ENCODE measurements at regions not wholly inside any gene's neighbourhood (a gene's known extent, or its start where the extent isn't known, plus 50 kb on each side); places are given as distances from the start of the nearest gene placed in this dataset.
"Not testable (repeated sequence)": the region's sequence is repeated elsewhere in the genome, so short reads cannot be mapped to it uniquely, and the experiment has no call there.

DNA sequence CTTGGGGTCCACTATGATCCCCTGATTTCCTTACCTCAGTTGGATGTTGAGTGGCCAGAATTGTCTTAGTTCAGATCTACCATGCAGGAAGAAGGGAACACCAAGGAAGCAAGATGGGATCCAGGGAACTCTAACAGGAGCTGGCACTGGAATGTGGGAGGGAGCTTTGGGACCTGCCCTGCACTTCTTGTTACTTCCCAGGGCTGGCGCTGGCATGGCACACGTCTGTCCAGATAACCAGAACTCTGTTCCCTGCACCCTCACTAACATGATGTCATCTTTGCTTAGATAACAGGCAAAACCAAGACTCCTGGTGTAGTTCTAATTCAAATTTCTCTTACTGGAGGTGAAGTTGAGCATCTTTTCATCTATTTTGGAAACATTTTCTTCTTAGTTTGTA is 550.0 kb downstream of the MN1 start:
- H3K79me1 ChIP-seq (replicated peaks; ENCODE audit: low read length, poor library complexity, severe bottlenecking): no peaks in the 10 kb centered on the region
- 100% methylated on average over 1 of the region's 2 CpGs for WGBS
- H2BK12ac ChIP-seq (ENCODE audit: low read length in 2 of 2): no peak overlapping the region
- peak overlapping the region; percentile 62 for H2BK15ac ChIP-seq (ENCODE audit: low read depth, poor library complexity, severe bottlenecking)
- no peak overlapping the region for H3K27ac ChIP-seq (ENCODE audit: low read length, poor library complexity, severe bottlenecking)
- H4K91ac ChIP-seq (ENCODE audit: low read length): no peak overlapping the region
- H3K27me3 ChIP-seq (ENCODE audit: control insufficient read depth in 1 of 2, insufficient read depth in 1 of 2, low read length in 2 of 2): peaks cover 0 to 36% of the 10 kb centered on the region in 2 experiments
- H3K18ac ChIP-seq (ENCODE audit: low read depth in 1 of 2, low read length in 2 of 2): no peak overlapping the region
- peaks cover 39% of the 10 kb centered on the region for H3K9me3 ChIP-seq (ENCODE audit: control insufficient read depth, low read length)
- no peak overlapping the region for H3K4me3 ChIP-seq (ENCODE audit: insufficient read depth in 1 of 2, low read depth in 1 of 2, low read length in 2 of 2)
- no peak overlapping the region for H2BK5ac ChIP-seq (ENCODE audit: low read depth, low read length, poor library complexity, severe bottlenecking)
- H2AK5ac ChIP-seq (ENCODE audit: low read length, severe bottlenecking): no peak overlapping the region
- H3K9ac ChIP-seq (ENCODE audit: low read length): no peak overlapping the region
- H3K36me3 ChIP-seq (ENCODE audit: control insufficient read depth in 1 of 2, insufficient read depth in 2 of 2, low read depth in 1 of 2, low read length in 2 of 2): no peaks in the 10 kb centered on the region
- no peak overlapping the region for H2AFZ ChIP-seq (ENCODE audit: low read depth, low read length)
- no peak overlapping the region for H4K8ac ChIP-seq (ENCODE audit: low read length)
- no peak overlapping the region for H3K4me2 ChIP-seq (ENCODE audit: low read length, poor library complexity, severe bottlenecking)
- H2BK120ac ChIP-seq (ENCODE audit: low read depth, low read length): no peak overlapping the region
- no peak overlapping the region for H3K14ac ChIP-seq (ENCODE audit: low read length in 2 of 2)
- peaks cover 2% of the 10 kb centered on the region for H3K4me1 ChIP-seq (ENCODE audit: control insufficient read depth, insufficient read depth, low read depth, low read length)
- peak overlapping the region in 1 of 2 experiments; percentile 17 for H3K4ac ChIP-seq (ENCODE audit: low read depth in 1 of 2, low read length in 2 of 2)
- DNase-seq: no peak
- no peak overlapping the region for H3K23ac ChIP-seq (ENCODE audit: low read length in 2 of 2)

DNA sequence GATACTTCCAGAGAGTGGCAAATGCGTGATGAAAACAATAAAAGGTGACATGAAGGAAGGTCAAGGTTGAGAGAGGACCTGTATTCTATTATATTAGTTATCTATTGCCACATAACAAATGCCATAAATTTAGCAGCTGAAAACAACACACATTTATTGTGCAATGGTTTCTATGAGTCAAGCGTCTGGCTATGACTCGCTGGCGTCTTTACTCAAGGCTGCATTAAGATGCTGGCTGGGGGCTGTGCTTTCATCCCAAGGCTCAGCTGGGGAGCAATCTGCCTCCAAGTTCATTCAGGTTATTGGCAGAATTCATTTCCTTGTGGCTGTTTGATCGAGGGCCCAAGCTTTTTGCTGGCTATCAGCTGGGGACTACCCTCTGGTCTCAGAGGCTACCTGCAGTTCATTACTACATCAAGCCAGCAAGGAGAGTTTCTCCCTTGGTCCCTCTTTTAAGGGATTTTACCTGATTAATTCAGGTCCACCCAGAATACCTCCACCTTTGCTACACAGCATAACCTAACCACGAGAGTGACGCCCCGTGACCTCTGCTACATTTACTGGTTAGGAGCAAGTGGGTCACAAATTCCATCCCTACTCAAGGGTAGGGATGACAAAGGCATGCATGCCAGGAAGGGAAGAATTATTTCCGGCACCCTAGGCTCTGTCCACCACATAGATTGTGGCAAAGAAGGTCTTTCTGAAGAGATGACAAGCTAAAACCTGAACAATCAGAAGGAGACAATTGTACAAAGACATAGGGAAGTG is 549.1 kb downstream of the MN1 start:
- Histone ChIP-seq H2BK15ac (ENCODE audit: low read depth, poor library complexity, severe bottlenecking) (no peak overlapping the region), H2BK120ac (ENCODE audit: low read depth, low read length) (no peak overlapping the region), H3K14ac (ENCODE audit: low read length in 2 of 2) (no peak overlapping the region), H4K91ac (ENCODE audit: low read length) (no peak overlapping the region), H2AFZ (ENCODE audit: low read depth, low read length) (no peak overlapping the region), H3K4me3 (ENCODE audit: insufficient read depth in 1 of 2, low read depth in 1 of 2, low read length in 2 of 2) (peak overlapping the region in 1 of 2 experiments; percentile 10), H3K27me3 (ENCODE audit: control insufficient read depth in 1 of 2, insufficient read depth in 1 of 2, low read length in 2 of 2) (peaks cover 0 to 42% of the 10 kb centered on the region in 2 experiments), H3K18ac (ENCODE audit: low read depth in 1 of 2, low read length in 2 of 2) (no peak overlapping the region), H3K4me2 (ENCODE audit: low read length, poor library complexity, severe bottlenecking) (no peak overlapping the region), H4K8ac (ENCODE audit: low read length) (no peak overlapping the region), H3K4me1 (ENCODE audit: control insufficient read depth, insufficient read depth, low read depth, low read length) (peaks cover 2% of the 10 kb centered on the region), H2BK5ac (ENCODE audit: low read depth, low read length, poor library complexity, severe bottlenecking) (no peak overlapping the region), H3K9me3 (ENCODE audit: control insufficient read depth, low read length) (peaks cover 42% of the 10 kb centered on the region), H3K23ac (ENCODE audit: low read length in 2 of 2) (no peak overlapping the region), H3K79me1 (replicated peaks; ENCODE audit: low read length, poor library complexity, severe bottlenecking) (no peaks in the 10 kb centered on the region), H3K36me3 (ENCODE audit: control insufficient read depth in 1 of 2, insufficient read depth in 2 of 2, low read depth in 1 of 2, low read length in 2 of 2) (no peaks in the 10 kb centered on the region), H2AK5ac (ENCODE audit: low read length, severe bottlenecking) (peak overlapping the region; percentile 64), H3K27ac (ENCODE audit: low read length, poor library complexity, severe bottlenecking) (no peak overlapping the region), H2BK12ac (ENCODE audit: low read length in 2 of 2) (no peak overlapping the region), H3K9ac (ENCODE audit: low read length) (no peak overlapping the region), H3K4ac (ENCODE audit: low read depth in 1 of 2, low read length in 2 of 2) (no peak overlapping the region)
- 56% methylated on average over 8 of the region's 9 CpGs for WGBS
- DNase-seq: peak; percentile 88

DNA sequence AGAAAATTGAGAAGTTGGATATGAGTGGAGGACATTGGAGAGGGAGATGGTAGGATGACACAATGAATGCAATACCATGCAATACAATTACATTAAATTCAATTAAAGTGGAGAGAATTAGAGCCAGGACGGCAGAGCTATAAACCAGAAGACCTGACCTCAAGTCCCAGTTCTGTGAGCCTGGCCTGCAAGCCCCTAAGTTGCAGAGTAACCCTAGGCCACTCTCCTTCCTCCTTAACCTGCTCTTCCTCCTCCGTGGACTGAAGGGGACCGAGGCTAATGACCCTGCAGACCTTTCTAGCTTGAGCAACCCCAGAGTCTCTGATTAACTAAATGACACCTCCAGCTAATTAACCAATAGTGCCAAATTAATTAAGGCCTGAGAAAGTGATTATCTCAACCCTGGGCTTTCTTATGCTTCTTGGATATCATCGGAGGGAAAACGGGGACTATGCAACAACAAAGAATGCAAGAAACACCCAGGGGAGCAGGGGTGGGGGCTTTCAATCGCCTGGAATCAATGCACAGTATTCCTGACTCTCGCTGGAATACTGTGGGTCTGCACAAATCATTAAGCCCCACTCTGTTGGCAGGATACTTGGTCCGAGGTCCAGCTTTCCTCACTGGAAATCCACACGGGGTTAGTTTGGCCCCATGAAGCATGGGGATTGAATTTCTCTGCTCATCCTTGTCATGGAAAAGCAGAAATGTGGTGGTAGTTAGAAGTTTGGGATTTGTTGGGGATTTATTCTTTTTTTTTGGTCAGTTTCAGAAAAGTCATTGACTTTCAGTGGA is 548.3 kb downstream of the MN1 start:
- H3K9ac ChIP-seq (ENCODE audit: low read length): no peak overlapping the region
- peaks cover 2% of the 10 kb centered on the region for H3K4me1 ChIP-seq (ENCODE audit: control insufficient read depth, insufficient read depth, low read depth, low read length)
- no peak overlapping the region for H2BK12ac ChIP-seq (ENCODE audit: low read length in 2 of 2)
- H3K36me3 ChIP-seq (ENCODE audit: control insufficient read depth in 1 of 2, insufficient read depth in 2 of 2, low read depth in 1 of 2, low read length in 2 of 2): no peaks in the 10 kb centered on the region
- H3K18ac ChIP-seq (ENCODE audit: low read depth in 1 of 2, low read length in 2 of 2): no peak overlapping the region
- H2BK120ac ChIP-seq (ENCODE audit: low read depth, low read length): no peak overlapping the region
- H3K23ac ChIP-seq (ENCODE audit: low read length in 2 of 2): no peak overlapping the region
- H4K91ac ChIP-seq (ENCODE audit: low read length): no peak overlapping the region
- H4K8ac ChIP-seq (ENCODE audit: low read length): no peak overlapping the region
- no peak overlapping the region for H2BK5ac ChIP-seq (ENCODE audit: low read depth, low read length, poor library complexity, severe bottlenecking)
- no peak overlapping the region for H2AK5ac ChIP-seq (ENCODE audit: low read length, severe bottlenecking)
- no peak overlapping the region for H3K14ac ChIP-seq (ENCODE audit: low read length in 2 of 2)
- no peaks in the 10 kb centered on the region for H3K79me1 ChIP-seq (replicated peaks; ENCODE audit: low read length, poor library complexity, severe bottlenecking)
- peaks cover 0 to 47% of the 10 kb centered on the region in 2 experiments for H3K27me3 ChIP-seq (ENCODE audit: control insufficient read depth in 1 of 2, insufficient read depth in 1 of 2, low read length in 2 of 2)
- 87% methylated on average over 9 of the region's 9 CpGs for WGBS
- H3K4me2 ChIP-seq (ENCODE audit: low read length, poor library complexity, severe bottlenecking): no peak overlapping the region
- no peak overlapping the region for H3K4ac ChIP-seq (ENCODE audit: low read depth in 1 of 2, low read length in 2 of 2)
- no peak for DNase-seq
- H3K4me3 ChIP-seq (ENCODE audit: insufficient read depth in 1 of 2, low read depth in 1 of 2, low read length in 2 of 2): no peak overlapping the region
- H2BK15ac ChIP-seq (ENCODE audit: low read depth, poor library complexity, severe bottlenecking): no peak overlapping the region
- peaks cover 42% of the 10 kb centered on the region for H3K9me3 ChIP-seq (ENCODE audit: control insufficient read depth, low read length)
- H2AFZ ChIP-seq (ENCODE audit: low read depth, low read length): no peak overlapping the region
- H3K27ac ChIP-seq (ENCODE audit: low read length, poor library complexity, severe bottlenecking): no peak overlapping the region

- not testable (repeated sequence) for H3K36me3 ChIP-seq (ENCODE audit: control insufficient read depth in 1 of 2, insufficient read depth in 2 of 2, low read depth in 1 of 2, low read length in 2 of 2); H3K4ac ChIP-seq (ENCODE audit: low read depth in 1 of 2, low read length in 2 of 2); H3K18ac ChIP-seq (ENCODE audit: low read depth in 1 of 2, low read length in 2 of 2); H4K91ac ChIP-seq (ENCODE audit: low read length); H3K27ac ChIP-seq (ENCODE audit: low read length, poor library complexity, severe bottlenecking); H3K14ac ChIP-seq (ENCODE audit: low read length in 2 of 2); H3K4me3 ChIP-seq (ENCODE audit: insufficient read depth in 1 of 2, low read depth in 1 of 2, low read length in 2 of 2); H2AFZ ChIP-seq (ENCODE audit: low read depth, low read length); H3K9ac ChIP-seq (ENCODE audit: low read length); DNase-seq; H3K4me1 ChIP-seq (ENCODE audit: control insufficient read depth, insufficient read depth, low read depth, low read length); H2BK5ac ChIP-seq (ENCODE audit: low read depth, low read length, poor library complexity, severe bottlenecking); H4K8ac ChIP-seq (ENCODE audit: low read length); H2AK5ac ChIP-seq (ENCODE audit: low read length, severe bottlenecking); H3K23ac ChIP-seq (ENCODE audit: low read length in 2 of 2); H3K79me1 ChIP-seq (replicated peaks; ENCODE audit: low read length, poor library complexity, severe bottlenecking); H2BK120ac ChIP-seq (ENCODE audit: low read depth, low read length); H3K4me2 ChIP-seq (ENCODE audit: low read length, poor library complexity, severe bottlenecking)
- 91% methylated on average over 5 of the region's 5 CpGs for WGBS
- Histone ChIP-seq H3K9me3 (ENCODE audit: control insufficient read depth, low read length) (peaks cover 42% of the 10 kb centered on the region), H3K27me3 (ENCODE audit: control insufficient read depth in 1 of 2, insufficient read depth in 1 of 2, low read length in 2 of 2) (peaks cover 0 to 46% of the 10 kb centered on the region in 2 experiments), H2BK15ac (ENCODE audit: low read depth, poor library complexity, severe bottlenecking) (peak overlapping the region; percentile 32), H2BK12ac (ENCODE audit: low read length in 2 of 2) (peak overlapping the region in 1 of 2 experiments; percentile 14)
Observed at GRCh38 chr22:27254063-27254462, 547.5 kb downstream of the MN1 start.
